Trophoblast cell (in vitro differentiated cells and primary cell): ENCODE measurements at regions not wholly inside any gene's neighbourhood (a gene's known extent, or its start where the extent isn't known, plus 50 kb on each side); places are given as distances from the start of the nearest gene placed in this dataset.

Experiments used
- DNase-seq, 2 donors: peaks; one replicate each; pipeline ENCODE4 v3.0.0-alpha.2; 2016
- H2AFZ ChIP-seq: 2 replicates; pipeline ENCODE4 v1.6.1; 2013; ENCODE audit warnings: low read length, moderate library complexity, mild to moderate bottlenecking; ENCODE audit not compliant: insufficient read depth, poor library complexity
- H2AK5ac ChIP-seq: 2 replicates; pipeline ENCODE4 v1.6.1; 2013; ENCODE audit warnings: mild to moderate bottlenecking, low read length
- H2BK120ac ChIP-seq: 2 replicates; pipeline ENCODE4 v1.6.1; 2013; ENCODE audit warnings: low read length, mild to moderate bottlenecking, moderate library complexity; ENCODE audit not compliant: insufficient read depth, poor library complexity
- H2BK12ac ChIP-seq: 2 replicates; pipeline ENCODE4 v1.6.1; 2013; ENCODE audit warnings: mild to moderate bottlenecking, low read length, moderate library complexity
- H2BK5ac ChIP-seq: 2 replicates; pipeline ENCODE4 v1.6.1; 2013; ENCODE audit warnings: low read length, low read depth, moderate library complexity, mild to moderate bottlenecking; ENCODE audit not compliant: poor library complexity
- H3K14ac ChIP-seq: 2 replicates; pipeline ENCODE4 v1.6.1; 2013; ENCODE audit warnings: mild to moderate bottlenecking, low read length
- H3K18ac ChIP-seq: 2 replicates; pipeline ENCODE4 v1.6.1; 2013; ENCODE audit warnings: mild to moderate bottlenecking, low read length
- H3K23ac ChIP-seq: 2 replicates; pipeline ENCODE4 v1.6.1; 2013; ENCODE audit warnings: low read length
- H3K27ac ChIP-seq: 2 replicates; pipeline ENCODE4 v1.5.1; 2013; ENCODE audit warnings: low read depth, mild to moderate bottlenecking, inconsistent platforms, low read length, moderate library complexity
- H3K27me3 ChIP-seq: 2 replicates; pipeline ENCODE4 v1.6.1; 2013; ENCODE audit warnings: inconsistent platforms, mild to moderate bottlenecking, low read length, moderate library complexity; ENCODE audit not compliant: insufficient read depth
- H3K36me3 ChIP-seq, 2 experiments: 1 replicate in 1 of 2; 2 replicates in 1 of 2; pipeline ENCODE4 v1.6.1; 2013; ENCODE audit warnings: low read length in 2 of 2, mild to moderate bottlenecking in 2 of 2, moderate library complexity in 1 of 2; ENCODE audit not compliant: insufficient read depth in 2 of 2, control insufficient read depth in 1 of 2
- H3K4ac ChIP-seq: 2 replicates; pipeline ENCODE4 v1.6.1; 2013; ENCODE audit warnings: low read depth, mild to moderate bottlenecking, low read length, moderate library complexity
- H3K4me1 ChIP-seq, 2 experiments: 1 replicate in 1 of 2; 2 replicates in 1 of 2; pipeline ENCODE4 v1.6.1; 2013; ENCODE audit warnings: low read length in 2 of 2, mild to moderate bottlenecking in 2 of 2, moderate library complexity in 1 of 2; ENCODE audit not compliant: insufficient read depth in 2 of 2, control insufficient read depth in 1 of 2
- H3K4me2 ChIP-seq: 2 replicates; pipeline ENCODE4 v1.6.1; 2013; ENCODE audit warnings: inconsistent platforms, mild to moderate bottlenecking, low read length, moderate library complexity
- H3K4me3 ChIP-seq: 2 replicates; pipeline ENCODE4 v1.5.1; 2013; ENCODE audit warnings: mild to moderate bottlenecking, low read depth, low read length, inconsistent platforms
- H3K79me1 ChIP-seq: one replicate; pipeline ENCODE4 v1.6.1; 2013; ENCODE audit warnings: low read length
- H3K79me2 ChIP-seq: 2 replicates; pipeline ENCODE4 v1.6.1; 2013; ENCODE audit warnings: low read length, mild to moderate bottlenecking; ENCODE audit not compliant: control insufficient read depth, insufficient read depth, poor library complexity
- H3K9ac ChIP-seq: 2 replicates; pipeline ENCODE4 v1.6.1; 2013; ENCODE audit warnings: mild to moderate bottlenecking, low read length
- H3K9me3 ChIP-seq: 2 replicates; pipeline ENCODE4 v1.6.1; 2013; ENCODE audit warnings: low read depth, mild to moderate bottlenecking, control low read depth, inconsistent platforms, low read length; ENCODE audit not compliant: insufficient read depth
- H4K12ac ChIP-seq: 2 replicates; pipeline ENCODE4 v1.6.1; 2013; ENCODE audit warnings: low read depth, mild to moderate bottlenecking, low read length, moderate library complexity
- H4K8ac ChIP-seq: 2 replicates; pipeline ENCODE4 v1.6.1; 2013; ENCODE audit warnings: low read depth, mild to moderate bottlenecking, low read length, moderate library complexity
- H4K91ac ChIP-seq: one replicate; pipeline ENCODE4 v1.6.1; 2013; ENCODE audit warnings: low read depth, mild to moderate bottlenecking, low read length, moderate library complexity
- WGBS: extraction: QIAGEN DNeasy Blood & Tissue Kit; methylation state at CpG from one replicate; pipeline ENCODE4 v1.1.7; 2013; ENCODE audit warnings: missing lambda C conversion rate; ENCODE audit not compliant: insufficient read length, insufficient coverage; ENCODE audit errors: extremely low coverage; 5-methylcytosine and 5-hydroxymethylcytosine counted together

DNA sequence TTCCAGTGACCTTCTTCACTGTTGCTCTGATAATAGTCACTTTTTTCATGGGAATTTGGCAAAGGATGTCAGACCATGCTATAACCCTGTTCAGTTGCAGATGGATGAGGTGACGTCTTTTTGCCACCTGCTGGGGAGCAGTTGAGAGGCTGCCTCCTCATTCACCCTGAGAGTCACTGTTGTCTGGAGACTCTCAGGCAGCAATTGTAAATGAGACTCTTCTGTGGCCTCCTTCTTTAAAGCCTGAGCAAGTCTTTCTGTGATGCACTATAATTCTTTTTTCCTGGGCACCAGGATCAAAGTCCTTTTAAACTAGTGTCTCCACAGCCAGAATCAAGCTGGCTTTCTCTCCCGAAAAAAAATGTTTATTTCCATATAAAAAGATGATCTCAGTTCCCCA is 345.1 kb downstream of the ARL4A start:
- Histone ChIP-seq H4K91ac (no peak overlapping the region), H3K14ac (no peak overlapping the region), H3K9ac (no peak overlapping the region), H3K27ac (no peak overlapping the region), H3K4me2 (no peak overlapping the region), H2BK12ac (no peak overlapping the region), H3K4me1 (peaks cover 0 to 3% of the 10 kb centered on the region in 2 experiments), H3K4ac (no peak overlapping the region), H3K23ac (no peak overlapping the region), H2BK5ac (no peak overlapping the region), H4K12ac (no peak overlapping the region), H3K36me3 (no peaks in the 10 kb centered on the region), H3K4me3 (no peak overlapping the region), H3K18ac (no peak overlapping the region), H3K79me1 (no peaks in the 10 kb centered on the region), H3K79me2 (no peaks in the 10 kb centered on the region), H3K9me3 (no peaks in the 10 kb centered on the region), H4K8ac (no peak overlapping the region), H3K27me3 (no peaks in the 10 kb centered on the region), H2AK5ac (no peak overlapping the region), H2BK120ac (no peak overlapping the region), H2AFZ (no peak overlapping the region)
- no CpG with 5 or more reads among the region's 2 CpGs for WGBS
- DNase-seq, result no peak

DNA sequence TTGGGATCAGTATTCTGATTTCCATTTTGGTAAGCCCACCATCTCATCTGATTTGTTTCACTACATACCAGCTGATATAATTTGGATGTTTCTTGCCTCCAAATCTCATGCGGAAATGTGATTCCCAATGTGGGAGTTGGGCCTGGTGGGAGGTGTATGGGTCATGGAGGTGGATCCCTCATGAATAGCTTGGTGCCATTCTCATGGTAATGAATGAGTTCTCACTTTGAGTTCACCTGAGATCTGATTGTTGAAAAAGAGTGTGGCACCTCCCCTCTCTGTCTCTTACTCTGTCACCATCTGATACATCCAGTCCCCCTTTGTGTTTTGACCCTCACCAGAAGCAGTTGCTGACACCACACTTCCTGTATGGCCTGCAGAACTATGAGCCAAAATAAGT is 347.3 kb downstream of the ARL4A start:
- Histone ChIP-seq H2AFZ (no peak overlapping the region), H3K4me1 (peaks cover 0 to 3% of the 10 kb centered on the region in 2 experiments), H2AK5ac (no peak overlapping the region), H3K79me2 (no peaks in the 10 kb centered on the region), H3K9me3 (no peaks in the 10 kb centered on the region), H3K14ac (no peak overlapping the region), H4K91ac (no peak overlapping the region), H3K4me2 (no peak overlapping the region), H4K8ac (no peak overlapping the region), H3K4me3 (no peak overlapping the region), H3K79me1 (no peaks in the 10 kb centered on the region), H3K4ac (no peak overlapping the region), H2BK120ac (no peak overlapping the region), H2BK12ac (peak overlapping the region; percentile 59), H3K23ac (no peak overlapping the region), H3K18ac (no peak overlapping the region), H2BK5ac (no peak overlapping the region), H3K9ac (no peak overlapping the region), H3K27me3 (no peaks in the 10 kb centered on the region), H4K12ac (no peak overlapping the region), H3K27ac (no peak overlapping the region), H3K36me3 (no peaks in the 10 kb centered on the region)
- WGBS, result no CpG with 5 or more reads among the region's 1 CpG
- no peak for DNase-seq

DNA sequence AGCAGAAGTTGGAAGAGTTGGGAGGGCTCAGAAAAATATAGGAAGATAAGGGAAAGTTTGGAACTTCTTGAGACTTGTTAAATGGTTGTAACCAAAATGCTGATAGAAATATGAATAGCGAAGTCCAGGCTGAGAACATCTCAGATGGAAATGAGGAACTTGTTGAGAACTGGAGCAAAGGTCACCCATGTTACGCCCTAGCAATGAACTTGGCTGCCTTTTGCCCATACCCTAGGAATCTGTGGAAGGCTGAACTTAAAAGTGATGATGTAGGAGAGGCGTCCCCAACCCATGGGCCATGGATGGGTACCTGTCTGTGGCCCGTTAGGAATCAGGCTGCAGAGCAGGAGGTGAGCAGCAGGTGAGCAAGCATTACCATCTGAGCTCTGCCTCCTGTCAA is 347.8 kb downstream of the ARL4A start:
- Histone ChIP-seq H3K9me3 (no peaks in the 10 kb centered on the region), H4K91ac (no peak overlapping the region), H2AK5ac (no peak overlapping the region), H4K12ac (no peak overlapping the region), H3K14ac (no peak overlapping the region), H3K9ac (no peak overlapping the region), H3K4me1 (peaks cover 0 to 3% of the 10 kb centered on the region in 2 experiments), H2BK5ac (no peak overlapping the region), H2AFZ (no peak overlapping the region), H3K18ac (no peak overlapping the region), H3K27ac (no peak overlapping the region), H3K36me3 (no peaks in the 10 kb centered on the region), H3K4ac (no peak overlapping the region), H3K79me2 (no peaks in the 10 kb centered on the region), H3K79me1 (no peaks in the 10 kb centered on the region), H2BK120ac (no peak overlapping the region), H3K4me2 (no peak overlapping the region), H3K4me3 (no peak overlapping the region), H3K23ac (no peak overlapping the region), H2BK12ac (no peak overlapping the region), H3K27me3 (no peaks in the 10 kb centered on the region), H4K8ac (no peak overlapping the region)
- no CpG with 5 or more reads among the region's 4 CpGs for WGBS
- DNase-seq, result no peak

DNA sequence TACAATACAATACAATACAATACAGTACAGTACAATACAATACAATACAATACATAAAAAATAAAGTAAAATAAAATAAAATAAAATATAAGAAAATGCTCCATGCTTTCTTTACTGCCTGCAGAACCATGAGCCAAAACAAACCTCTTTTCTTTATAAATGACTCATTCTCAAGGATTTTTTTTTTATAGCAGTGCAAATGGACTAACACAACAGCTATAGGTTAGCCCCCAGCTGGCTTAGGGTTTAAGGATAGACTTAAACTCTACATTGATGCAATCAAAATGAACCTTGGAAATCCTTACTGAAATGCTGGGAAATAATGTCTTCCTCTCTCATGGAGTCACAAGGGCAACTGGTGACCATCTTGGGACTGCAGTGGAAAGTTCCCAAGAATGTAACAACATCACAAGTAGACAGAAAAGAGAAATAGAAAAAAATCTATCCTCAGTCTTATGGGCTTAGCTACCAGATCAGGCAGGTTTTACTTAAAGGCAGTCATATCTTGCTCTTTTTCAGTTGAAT is 348.9 kb downstream of the ARL4A start:
- Histone ChIP-seq H3K4ac (no peak overlapping the region), H3K79me1 (no peaks in the 10 kb centered on the region), H2BK120ac (no peak overlapping the region), H2AK5ac (no peak overlapping the region), H3K4me3 (no peak overlapping the region), H3K27ac (no peak overlapping the region), H3K14ac (no peak overlapping the region), H4K91ac (no peak overlapping the region), H3K79me2 (no peaks in the 10 kb centered on the region), H3K4me1 (peaks cover 0 to 3% of the 10 kb centered on the region in 2 experiments), H2AFZ (no peak overlapping the region), H2BK12ac (no peak overlapping the region), H3K27me3 (no peaks in the 10 kb centered on the region), H3K36me3 (no peaks in the 10 kb centered on the region), H3K23ac (no peak overlapping the region), H3K18ac (no peak overlapping the region), H2BK5ac (no peak overlapping the region), H3K4me2 (no peak overlapping the region), H4K8ac (no peak overlapping the region), H3K9me3 (no peaks in the 10 kb centered on the region), H3K9ac (no peak overlapping the region), H4K12ac (no peak overlapping the region)
- DNase-seq, result no peak
